Right kidney (tissue), 1 donor: ENCODE measurements at regions not wholly inside any gene's neighbourhood (a gene's known extent, or its start where the extent isn't known, plus 50 kb on each side); places are given as distances from the start of the nearest gene placed in this dataset.

Experiments
- DNase-seq: peaks from one replicate; pipeline ENCODE4 v3.0.0-alpha.2; 2016

DNA sequence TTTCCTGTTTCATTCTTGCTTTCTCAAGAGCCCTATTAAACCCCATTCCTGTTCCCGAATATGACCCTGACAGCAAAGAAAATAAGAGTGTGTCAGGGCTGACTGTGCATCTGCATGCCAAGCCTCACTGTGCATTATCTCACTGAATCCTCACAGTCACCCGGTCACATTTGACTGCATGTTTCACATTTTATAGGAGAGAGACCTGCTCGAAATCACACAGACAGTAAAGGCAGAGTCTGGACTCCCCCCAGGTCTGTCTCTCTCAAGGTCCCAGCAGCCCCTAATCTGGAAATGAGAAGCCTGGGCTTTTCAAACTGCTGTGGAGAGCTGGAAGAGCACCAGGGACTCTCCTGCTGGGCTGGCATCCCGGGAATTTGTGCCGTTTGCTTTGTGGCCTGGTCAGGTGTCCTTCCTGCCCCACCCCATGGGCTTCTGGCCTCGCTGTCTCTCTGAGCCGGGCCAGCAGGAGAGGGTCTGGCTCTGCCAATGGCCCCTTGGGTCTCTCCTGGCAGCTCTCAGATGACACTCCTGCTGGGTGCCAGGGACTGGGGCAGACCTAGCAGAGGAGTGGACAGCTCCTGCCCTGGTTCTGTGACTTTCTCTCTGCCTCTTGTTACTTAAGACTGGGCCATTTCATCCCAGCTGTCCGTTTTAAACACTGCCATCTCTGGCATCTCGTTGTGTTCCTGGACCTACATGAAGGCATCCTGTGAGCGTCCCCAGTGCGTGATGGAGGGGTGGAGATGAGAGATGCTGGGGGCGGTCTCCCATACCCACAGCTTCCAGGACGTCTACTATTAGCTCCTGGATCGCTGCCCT is 173.6 kb downstream of the ARHGAP12 start:
- DNase-seq, result no peak

DNA sequence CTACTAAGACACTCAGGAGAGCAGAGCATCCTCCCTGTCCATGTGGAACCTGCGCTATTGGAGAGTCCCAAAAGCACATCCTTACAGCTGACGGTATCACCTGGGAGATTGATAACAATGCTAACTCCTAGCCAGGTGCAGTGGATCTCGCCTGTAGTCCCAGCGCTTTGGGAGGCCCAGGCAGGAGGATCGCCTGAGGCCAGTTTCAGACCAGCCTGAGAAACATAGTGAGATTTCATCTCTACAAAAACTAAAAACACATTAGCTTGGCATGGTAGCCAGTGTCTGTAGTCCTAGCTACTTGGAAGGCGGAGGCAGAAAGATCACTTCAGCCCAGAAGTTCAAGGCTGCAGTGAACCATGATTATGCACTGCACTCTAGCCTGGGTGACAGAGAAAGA is 174.9 kb downstream of the ARHGAP12 start:
- DNase-seq, result no peak

DNA sequence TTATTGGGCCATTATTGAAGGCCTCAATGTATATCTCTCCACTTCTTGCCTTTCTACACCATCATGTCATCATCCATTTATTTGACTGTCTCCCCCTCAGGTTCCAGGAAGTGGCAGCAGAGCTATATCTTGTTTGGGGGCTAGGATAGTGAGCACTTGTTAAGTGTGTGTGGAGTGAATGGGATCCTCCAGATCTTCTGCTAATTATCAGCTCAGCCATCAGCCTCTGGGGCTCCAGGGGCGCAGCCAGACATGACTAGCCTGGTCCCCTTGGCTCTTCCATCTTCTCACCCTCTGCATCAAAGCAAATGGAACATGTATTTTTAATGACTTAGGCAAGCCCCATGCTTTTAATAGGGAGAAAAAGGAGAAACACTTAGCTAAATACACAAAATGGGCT is 176.5 kb downstream of the ARHGAP12 start:
- DNase-seq, result no peak

DNA sequence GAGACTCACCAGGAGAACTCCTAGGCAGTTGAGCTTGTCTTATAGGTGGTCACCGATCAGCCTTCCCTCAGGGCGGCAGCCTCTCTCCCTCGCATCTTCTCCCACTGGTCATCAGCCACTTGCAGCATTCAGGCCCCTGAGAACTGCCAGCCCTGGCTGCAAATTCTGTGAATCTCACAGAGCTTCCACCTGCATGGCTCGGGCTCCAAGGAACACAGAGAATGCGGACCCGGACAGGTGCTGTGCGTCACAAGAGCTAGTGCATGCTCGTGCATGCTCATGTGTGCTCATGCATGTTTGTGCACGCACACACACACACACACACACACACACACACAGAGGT is 176.9 kb downstream of the ARHGAP12 start:
- no peak for DNase-seq

DNA sequence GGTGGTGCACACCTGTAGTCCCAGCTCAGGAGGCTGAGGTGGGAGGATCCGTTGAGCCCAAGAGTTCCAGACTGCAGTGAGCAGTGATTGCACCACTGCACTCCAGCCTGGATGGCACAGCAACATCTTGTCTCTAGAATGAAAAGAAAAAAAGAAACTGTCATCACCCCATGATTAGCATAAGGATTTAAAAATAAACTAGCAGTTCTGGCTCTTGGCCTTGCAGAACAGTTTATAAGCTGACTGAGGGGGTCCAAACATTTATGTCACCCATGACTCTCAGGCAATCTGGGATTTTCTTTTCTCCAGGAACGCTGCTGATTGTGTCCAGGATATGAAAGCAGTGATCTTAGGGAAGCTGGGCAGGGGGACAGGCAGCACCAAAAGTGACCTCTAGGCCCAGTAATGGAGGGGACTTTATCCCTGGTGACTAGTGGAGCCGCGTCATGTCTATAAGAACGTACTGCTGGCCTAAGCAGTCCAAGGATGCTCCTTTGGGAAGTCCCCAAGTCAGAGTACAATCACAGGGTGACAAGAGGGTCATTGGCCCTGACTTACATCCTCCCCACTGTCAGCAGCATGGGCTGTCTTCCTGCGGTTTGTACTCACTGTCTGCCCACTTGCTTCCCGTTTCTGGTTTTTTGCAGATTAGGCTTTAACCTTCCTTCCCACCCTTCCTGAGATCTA is 177.4 kb downstream of the ARHGAP12 start:
- DNase-seq, result no peak

DNA sequence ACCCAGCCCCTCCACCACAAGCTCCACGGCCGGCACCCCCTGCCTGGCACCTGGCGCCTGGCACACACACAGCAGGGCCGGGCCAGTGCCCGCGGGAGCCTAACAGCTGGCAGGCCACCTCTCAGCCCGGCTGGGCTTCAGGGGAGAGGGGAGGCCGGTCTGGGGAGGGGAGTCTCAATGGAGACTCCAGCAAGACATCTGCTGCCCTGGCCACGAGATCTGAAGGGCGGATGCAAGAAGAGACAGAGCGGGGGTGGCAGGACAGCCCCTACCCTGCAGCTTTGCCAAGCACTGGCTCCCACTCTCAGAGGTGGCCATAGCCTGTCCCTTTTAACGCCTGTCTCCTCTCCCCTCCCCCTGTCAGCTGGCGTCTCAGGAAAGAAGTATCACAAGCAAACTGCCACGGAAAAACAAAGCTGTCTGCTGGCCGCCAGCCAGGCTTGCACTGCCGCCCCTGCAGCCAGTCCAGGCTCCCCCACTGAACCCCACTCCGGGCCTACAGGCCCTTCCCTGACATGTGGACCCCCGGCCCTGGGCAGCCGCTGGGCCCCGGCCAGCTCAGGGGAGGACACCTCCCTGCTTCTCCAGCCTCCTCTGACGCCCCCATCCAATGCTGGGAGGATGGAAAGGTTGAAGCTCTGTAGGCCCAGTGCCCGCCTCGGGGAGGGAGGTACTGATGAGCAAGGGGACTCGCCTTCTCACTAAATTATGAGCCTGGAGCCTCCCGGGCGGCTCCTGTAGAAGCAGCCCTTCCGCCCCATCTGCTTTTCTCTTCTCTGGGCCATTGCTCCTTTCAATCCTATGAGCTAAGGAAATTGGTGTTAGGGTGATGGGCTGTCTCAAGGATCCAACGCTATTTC is 178.4 kb downstream of the ARHGAP12 start:
- no peak for DNase-seq

DNA sequence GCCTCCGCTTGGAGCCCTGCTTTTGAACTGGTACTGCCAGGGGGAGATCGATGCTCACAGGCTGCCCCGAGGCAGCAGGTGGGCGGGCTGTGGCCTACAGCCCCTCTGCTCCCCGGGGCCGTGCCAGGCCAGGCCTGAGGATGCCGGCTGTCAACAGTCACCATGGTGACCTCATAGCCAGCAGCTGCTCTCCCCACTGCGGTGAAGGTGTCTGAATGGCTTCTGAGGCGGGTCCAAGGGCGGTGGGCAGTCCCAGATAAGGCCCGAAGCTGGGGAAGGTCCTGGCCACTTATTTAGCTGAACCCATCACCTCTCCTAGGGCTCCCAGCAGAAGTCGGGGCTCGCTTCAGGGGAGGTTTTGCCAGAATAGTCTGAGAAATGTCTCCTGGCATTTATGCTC is 179.3 kb downstream of the ARHGAP12 start:
- DNase-seq, result no peak

DNA sequence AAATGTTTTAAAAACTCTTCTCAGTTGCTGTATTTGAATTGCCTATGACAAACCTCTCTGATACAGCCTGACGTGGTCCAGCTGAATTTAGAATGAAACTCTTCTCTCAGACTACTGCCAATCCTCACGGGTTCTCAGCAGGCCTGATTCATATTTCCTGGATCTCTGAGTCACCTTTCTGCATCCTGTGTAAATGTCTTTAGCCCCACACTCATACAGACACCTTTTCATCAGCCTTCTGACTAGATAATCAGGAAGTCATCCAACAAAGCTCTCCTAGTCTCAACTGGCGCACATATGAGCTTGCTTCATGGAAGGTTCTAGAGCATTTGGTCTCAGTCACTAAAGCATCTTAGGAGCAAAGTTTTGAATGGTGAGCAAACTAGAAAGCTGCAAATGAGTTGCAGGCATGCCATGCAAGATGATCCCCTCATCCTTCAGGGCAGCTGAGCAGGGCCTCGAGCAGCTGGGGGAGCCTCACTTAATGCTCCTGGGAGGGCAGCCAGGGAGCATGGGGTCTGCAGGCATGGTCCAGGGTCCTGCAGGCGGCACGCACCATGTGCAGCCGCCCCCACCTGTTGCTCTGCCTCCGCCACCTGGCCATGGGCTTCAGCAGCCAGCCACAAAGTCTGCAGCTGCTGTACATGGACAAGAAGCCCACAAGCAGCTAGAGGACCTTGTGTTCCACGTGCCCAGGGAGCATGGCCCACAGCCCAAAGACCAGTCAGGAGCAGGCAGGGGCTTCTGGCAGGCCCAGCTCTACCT is 182.8 kb downstream of the ARHGAP12 start:
- no peak for DNase-seq

DNA sequence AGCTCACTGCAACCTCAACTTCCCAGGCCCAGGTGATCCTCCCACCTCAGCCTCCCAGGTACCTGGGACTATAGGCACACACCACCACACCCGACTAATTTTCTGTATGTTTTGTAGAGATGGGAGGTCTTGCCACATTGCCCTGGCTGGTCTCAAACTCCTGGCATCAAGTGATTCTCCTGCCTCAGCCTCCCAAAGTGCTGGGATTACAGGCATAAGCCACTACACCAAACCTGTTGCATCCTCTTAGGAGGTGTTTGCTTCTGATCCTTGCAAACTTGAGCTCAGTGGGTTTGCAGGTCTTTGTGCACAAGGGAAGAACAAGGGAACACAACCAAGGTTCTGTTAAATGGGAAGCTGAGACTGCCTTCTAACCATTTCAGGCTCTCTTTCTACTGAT is 184.6 kb downstream of the ARHGAP12 start:
- no peak for DNase-seq

DNA sequence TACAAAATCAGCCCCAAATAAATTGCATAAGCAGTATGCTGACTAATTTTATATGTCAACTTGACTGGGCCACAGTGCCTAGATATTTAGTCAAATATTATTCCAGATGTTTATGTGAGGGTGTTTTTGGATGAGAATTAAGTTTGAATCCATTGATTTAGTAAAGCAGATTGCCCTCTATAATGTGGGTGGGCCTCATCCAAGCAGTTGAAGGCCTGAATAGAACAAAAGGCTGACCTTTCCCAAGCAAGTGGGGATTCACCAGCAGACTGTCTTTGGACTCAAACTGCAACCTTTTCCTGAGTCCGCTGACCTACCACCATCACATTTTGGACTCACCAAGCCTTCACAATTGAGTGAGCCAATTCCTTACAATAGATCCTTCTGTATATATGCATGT is 186.4 kb downstream of the ARHGAP12 start:
- DNase-seq, result no peak

DNA sequence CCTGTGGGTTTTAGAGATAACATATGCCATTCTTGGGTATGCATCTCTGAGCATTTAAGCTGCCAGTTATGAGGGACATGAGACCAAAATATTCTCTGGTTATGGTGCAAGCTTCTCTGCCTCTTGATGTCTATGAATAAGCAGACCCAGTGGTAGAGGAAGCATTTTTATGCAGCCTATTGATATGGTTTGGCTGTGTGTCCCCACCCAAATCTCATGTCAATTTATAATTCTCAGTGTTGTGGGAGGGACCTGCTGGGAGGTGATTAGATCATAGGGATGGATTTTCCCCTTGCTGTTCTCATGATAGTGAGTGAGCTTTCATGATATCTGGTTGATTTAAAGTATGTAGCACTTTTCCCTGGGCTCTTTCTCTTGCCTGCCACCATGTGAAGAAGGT is 187.2 kb downstream of the ARHGAP12 start:
- DNase-seq, result no peak

DNA sequence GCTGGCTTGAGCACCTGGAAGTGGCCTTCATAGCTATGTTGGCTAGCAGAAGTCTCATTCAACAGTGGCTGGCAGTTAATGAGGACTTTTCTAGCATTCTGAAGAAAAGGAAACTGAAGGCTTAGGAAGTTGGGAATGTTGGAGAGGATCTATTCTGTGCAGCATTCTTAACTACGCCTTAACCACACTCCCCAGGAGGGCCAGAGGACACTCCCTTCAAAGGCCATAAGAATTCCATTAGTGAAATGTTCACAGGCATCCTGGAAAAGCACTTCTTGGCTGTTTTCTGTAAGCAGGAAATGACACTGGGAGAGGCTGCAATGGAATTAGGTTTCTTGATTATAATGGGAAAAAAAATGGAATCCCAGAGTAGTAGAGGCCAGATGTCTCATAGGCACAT is 188.9 kb downstream of the ARHGAP12 start:
- DNase-seq, result no peak

DNA sequence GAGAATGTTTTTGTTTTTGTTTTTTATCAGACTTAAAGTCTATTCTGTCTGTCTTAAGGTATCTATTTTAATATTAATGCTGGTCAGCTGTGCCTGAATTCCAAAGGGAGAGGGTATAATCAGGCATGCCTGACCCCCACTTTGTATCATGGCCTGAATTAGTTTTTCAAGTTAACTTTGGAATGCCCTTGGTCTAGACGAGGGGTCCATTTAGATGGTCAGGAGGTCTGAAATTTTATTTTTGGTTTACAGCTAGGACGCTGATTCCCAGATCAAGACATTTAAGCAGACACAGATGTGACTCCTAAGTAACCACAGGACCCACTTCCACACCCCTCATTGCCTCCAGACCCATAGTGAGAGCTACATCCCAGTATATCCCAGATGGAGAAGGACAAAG is 189.5 kb downstream of the ARHGAP12 start:
- no peak for DNase-seq

DNA sequence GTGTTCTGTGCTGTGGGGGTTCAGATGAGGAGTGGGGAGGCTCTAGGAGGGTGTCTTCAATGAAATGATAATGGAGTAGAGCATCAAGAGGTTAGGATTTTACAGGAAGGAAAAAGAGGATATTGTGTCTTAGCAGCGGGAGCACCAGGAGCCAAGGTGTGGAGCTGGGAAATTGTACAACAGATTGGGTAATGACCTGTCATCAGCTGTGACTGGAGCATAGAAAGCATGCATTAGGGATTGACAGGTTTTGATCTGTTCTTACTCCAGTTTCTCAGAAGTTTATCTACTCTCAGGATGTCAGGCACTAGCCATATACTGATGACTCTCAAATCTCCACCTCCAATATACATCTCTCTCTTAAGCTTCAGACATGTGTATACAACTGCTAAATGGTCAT is 196.9 kb downstream of the ARHGAP12 start:
- DNase-seq, result no peak

DNA sequence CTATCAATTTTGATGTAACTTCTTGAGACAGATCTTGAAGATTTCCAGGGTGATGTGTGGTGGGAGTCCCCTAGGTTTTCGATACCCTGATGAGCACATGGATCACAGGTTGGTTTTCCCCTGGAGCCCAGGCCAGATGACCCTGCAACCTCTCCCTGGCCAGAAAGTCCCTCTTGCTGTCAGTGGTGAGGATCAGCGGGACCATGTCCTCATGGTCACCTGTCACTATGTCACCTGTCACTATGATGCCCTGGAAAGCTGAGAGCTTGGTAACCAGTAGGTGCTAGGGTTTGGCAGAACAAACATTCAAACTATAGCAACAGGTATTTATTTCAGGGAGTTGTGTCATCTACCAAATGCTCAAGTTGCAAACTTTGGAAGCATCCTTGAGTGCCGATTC is 197.9 kb downstream of the ARHGAP12 start:
- no peak for DNase-seq

DNA sequence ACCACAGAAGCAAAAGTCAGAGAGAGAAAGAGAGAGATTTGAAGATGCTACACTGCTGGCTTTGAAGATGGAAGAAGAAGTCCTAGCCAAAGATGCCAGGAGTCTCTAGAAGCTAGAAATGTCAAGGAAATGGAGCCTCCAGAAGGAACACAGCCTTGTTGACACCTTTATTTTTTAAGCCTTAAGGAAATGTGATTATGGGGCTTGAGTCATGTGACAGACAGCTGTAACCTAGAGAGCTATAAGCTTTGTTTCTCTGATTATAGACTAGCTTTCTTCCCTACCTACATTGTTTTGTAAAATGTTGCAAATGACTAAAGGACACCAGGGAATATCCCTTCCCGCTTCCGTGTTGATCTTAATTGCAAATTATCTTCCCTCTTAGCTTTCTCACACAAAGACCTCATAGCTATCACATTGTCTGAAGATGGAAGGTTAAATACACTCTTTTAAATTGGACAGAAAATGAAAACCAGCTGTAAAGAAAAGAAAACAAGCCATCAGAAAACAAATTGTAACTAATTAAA is 199.9 kb downstream of the ARHGAP12 start:
- no peak for DNase-seq

DNA sequence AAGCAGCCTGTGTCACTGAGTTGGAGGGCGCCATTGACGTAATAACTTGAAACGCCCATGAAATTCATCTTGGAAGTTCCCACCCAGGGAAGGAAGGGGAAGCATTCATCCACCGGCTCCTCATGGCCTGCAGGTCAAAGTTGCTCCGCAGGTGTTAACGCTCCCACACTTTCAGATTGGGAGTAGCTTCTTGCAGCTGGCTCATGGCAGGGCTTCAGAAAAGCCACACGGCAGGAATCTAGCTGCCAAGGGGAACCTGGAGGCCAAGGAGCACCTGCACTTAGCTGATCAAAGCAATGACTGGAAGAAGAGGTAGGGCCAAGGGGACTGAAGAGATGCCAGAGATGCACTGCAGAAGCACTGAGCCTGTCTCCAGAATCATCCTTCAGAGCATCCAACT is 203.2 kb downstream of the ARHGAP12 start:
- no peak for DNase-seq

DNA sequence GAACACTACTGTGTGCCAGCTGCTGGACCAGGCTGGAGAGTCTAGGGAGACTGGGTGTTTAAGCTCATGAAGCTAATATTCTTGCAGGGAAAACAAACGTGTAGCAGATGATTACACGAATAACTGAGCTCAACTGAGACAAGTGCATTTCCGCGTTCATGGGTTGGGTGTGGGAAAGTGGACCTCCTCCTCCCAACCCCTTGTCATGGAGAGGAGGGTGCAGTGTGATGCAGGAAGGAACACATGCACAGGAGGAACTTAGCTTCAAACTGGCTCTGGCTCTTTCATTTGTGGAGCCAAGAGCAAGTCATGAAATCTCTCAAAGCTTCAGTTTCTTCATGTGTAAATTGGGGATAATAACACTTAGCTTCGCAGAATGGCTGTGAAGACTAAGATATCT is 204.3 kb downstream of the ARHGAP12 start:
- DNase-seq, result no peak

DNA sequence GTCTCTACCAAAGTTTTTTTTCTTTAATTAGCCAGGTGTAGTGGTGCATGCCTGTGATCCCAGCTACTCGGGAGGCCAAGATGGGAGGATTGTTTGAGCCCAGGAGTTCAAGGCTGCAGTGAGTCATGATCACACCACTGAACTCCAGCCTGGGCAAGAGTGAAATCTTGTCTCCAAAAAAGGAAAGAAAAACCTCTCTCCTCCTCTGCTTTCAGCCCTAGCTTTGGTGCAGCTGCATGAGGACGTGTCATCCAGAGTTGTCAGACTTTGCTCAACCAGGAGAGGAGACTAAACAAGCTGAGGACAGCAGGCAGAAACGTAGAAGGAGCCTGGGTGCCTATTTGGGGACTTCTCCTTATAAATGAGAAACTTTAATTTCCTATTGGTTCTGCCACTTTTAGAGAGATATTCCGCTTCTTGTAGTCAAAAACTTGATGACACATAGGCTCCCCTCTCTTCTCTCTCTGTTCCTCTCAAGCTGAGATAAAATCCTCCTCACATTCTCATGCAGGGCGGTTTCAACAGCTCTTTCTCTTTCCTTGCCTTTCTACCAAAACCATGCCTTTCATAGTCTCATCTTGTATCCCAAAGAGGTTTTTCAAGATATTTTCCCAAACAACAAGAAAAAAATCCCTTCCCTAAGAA is 205.4 kb downstream of the ARHGAP12 start:
- no peak for DNase-seq

DNA sequence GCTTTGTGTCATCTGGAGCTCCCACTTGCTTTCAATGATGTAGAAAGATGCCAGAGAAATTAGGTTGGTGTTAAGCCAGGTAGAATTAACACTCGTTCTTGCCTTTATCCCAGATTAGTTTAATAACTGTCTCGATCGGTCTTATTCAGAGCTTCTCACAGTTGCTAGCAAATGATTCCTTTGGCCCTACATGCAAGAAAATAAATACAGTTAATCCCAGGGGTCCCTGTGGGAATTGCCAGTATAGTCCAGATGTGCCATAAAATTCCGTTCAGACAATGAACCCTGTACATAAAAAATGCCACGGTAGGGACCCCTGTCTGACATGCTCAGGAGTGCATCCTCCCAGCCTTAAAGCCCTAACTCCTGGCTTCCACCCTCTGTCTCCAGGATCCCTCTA is 207.5 kb downstream of the ARHGAP12 start:
- DNase-seq, result no peak

DNA sequence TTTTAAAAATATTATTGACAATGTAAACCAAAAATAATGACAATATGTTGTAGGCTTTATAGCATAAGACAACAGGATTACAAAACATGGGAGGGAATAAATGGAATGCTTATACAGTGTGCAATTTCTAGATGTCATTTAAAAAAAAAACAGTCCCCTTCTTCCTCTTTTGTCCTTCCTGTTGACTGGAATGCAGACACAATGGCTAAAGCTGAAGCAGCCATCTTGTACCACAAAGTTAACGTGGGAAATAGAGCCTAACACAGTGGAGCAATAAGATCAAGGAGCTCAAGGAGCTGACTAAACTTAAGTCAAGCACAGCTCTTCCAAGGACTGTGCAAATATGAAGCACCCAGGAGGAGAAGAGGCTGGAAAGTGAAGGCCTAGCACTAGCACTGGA is 208.1 kb downstream of the ARHGAP12 start:
- no peak for DNase-seq

DNA sequence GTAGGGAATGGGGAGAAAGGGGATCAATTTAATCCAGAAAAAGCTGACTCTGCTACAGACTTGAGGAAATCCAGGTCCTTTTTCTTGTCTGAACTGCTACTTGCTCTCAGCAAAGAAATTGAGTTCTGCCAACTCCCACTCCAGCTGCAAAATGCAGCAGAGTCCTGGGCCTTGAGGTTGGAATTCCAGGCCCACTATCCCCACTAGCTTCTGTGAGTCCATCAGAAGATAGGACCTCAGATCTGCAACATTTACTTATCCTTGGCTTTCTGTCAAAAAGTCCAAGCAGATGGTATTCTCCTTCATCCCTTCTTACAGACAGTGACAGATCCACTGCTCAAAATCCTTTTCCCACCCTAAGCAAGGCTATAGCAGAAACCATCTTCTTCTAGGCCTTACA is 219.2 kb downstream of the ARHGAP12 start:
- DNase-seq, result no peak
